Endodermal cell (in vitro differentiated cells): ENCODE measurements at regions not wholly inside any gene's neighbourhood (a gene's known extent, or its start where the extent isn't known, plus 50 kb on each side); places are given as distances from the start of the nearest gene placed in this dataset.

ENCODE experiments used
- DNase-seq: peaks from one replicate; pipeline ENCODE4 v3.0.0-alpha.2; 2017
- H3K27ac ChIP-seq: 2 replicates; pipeline ENCODE4 v1.5.1; 2013; ENCODE audit warnings: mild to moderate bottlenecking, low read depth, low read length, moderate library complexity
- H3K27me3 ChIP-seq: 2 replicates; pipeline ENCODE4 v1.6.1; 2013; ENCODE audit warnings: mild to moderate bottlenecking, low read length, moderate library complexity; ENCODE audit not compliant: insufficient read depth, control insufficient read depth, poor library complexity, severe bottlenecking
- H3K36me3 ChIP-seq: 2 replicates; pipeline ENCODE4 v1.7.0; 2013; ENCODE audit warnings: mild to moderate bottlenecking, low read length, moderate library complexity; ENCODE audit not compliant: control insufficient read depth, insufficient read depth
- H3K4me1 ChIP-seq: one replicate; pipeline ENCODE4 v1.7.0; 2013; ENCODE audit warnings: low read length; ENCODE audit not compliant: control insufficient read depth, insufficient read depth
- H3K4me3 ChIP-seq: 2 replicates; pipeline ENCODE4 v1.5.1; 2013; ENCODE audit warnings: mild to moderate bottlenecking, low read length, moderate library complexity
- H3K9ac ChIP-seq: 2 replicates; pipeline ENCODE4 v1.6.1; 2013; ENCODE audit warnings: mild to moderate bottlenecking, low read length, moderate library complexity; ENCODE audit not compliant: poor library complexity, severe bottlenecking; ENCODE audit errors: extremely low read depth
- H3K9me3 ChIP-seq: 2 replicates; pipeline ENCODE4 v1.6.1; 2013; ENCODE audit warnings: mild to moderate bottlenecking, low read length, moderate library complexity; ENCODE audit not compliant: control insufficient read depth
- H3K27ac Mint-ChIP-seq: 2 replicates; pipeline ENCODE4 v1.8.0; 2020; ENCODE audit warnings: mixed read lengths
- H3K27me3 Mint-ChIP-seq: 2 replicates; pipeline ENCODE4 v1.8.0; 2021; ENCODE audit warnings: mild to moderate bottlenecking, mixed read lengths; ENCODE audit not compliant: insufficient read depth
- H3K36me3 Mint-ChIP-seq: 2 replicates; pipeline ENCODE4 v1.8.0; 2020; ENCODE audit warnings: low read depth, mixed read lengths
- H3K4me1 Mint-ChIP-seq: 2 replicates; pipeline ENCODE4 v1.8.0; 2020; ENCODE audit warnings: mixed read lengths
- H3K4me3 Mint-ChIP-seq: 2 replicates; pipeline ENCODE4 v1.8.0; 2020; ENCODE audit warnings: mild to moderate bottlenecking, moderate library complexity, mixed read lengths
- H3K9me3 Mint-ChIP-seq: 2 replicates; pipeline ENCODE4 v1.8.0; 2020; ENCODE audit warnings: mild to moderate bottlenecking, mixed read lengths
- WGBS, 2 experiments: methylation state at CpG; one replicate each; pipeline versions ENCODE4 v1.1.5 to v1.1.7; 2013; ENCODE audit warnings: missing lambda C conversion rate in 2 of 2, mixed read lengths in 1 of 2; ENCODE audit not compliant: insufficient coverage in 1 of 2, insufficient read length in 1 of 2; 5-methylcytosine and 5-hydroxymethylcytosine counted together
- TF ChIP-seq, protein P1 (sequence below): fragments of 200-600 bp; sonication (generic); conservative IDR thresholded peaks from 2 replicates; pipeline ENCODE4 v1.5.0; 2021; ENCODE audit warnings: antibody characterized with exemption, mild to moderate bottlenecking

DNA sequence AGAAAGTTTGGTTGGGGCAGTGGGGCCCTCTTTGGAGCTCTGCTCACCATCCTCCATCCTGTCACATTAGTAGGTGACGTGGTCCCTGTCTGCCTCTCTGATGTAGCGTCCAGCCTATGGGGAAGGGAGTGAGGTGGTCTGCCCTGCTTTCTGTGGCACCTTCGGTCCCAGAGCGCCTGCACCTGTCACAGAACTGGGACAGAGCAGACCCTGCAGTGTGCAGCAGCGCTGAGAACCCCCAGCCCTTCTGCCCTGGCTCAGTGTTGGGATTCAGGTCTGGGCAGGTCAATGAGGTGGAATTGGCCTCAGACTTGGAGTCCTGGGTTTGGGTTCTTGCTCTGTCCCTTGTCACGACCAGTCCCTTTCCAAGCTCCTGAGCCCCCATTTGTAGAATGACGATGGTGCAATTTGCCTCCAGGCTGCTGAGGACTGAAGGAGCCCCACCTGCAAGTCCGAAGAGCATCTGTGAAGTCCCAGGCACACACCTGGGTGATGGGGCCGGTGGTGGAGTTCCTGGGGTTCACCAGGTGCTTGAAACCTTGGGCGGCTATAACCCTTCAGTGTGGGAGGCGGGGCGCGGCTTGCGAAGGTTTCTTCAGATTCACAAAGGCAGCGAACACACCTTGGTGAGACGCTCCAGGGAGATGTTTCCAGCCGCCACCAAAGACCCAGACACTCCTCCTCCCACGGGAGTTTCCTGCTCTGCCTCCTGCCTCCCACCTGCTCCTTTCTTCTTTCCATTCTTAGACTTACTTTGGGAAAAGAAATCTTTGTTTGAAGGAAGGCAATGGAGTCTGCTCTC lies 265.4 kb upstream of the HDAC4 start:
- H3K9me3 Mint-ChIP-seq, result no peaks in the 10 kb centered on the region
- 93 to 98% methylated on average over 8 to 18 of the region's 18 CpGs for WGBS, 2 experiments
- H3K4me3 ChIP-seq, result no peak overlapping the region
- TF ChIP-seq, protein P1, sequence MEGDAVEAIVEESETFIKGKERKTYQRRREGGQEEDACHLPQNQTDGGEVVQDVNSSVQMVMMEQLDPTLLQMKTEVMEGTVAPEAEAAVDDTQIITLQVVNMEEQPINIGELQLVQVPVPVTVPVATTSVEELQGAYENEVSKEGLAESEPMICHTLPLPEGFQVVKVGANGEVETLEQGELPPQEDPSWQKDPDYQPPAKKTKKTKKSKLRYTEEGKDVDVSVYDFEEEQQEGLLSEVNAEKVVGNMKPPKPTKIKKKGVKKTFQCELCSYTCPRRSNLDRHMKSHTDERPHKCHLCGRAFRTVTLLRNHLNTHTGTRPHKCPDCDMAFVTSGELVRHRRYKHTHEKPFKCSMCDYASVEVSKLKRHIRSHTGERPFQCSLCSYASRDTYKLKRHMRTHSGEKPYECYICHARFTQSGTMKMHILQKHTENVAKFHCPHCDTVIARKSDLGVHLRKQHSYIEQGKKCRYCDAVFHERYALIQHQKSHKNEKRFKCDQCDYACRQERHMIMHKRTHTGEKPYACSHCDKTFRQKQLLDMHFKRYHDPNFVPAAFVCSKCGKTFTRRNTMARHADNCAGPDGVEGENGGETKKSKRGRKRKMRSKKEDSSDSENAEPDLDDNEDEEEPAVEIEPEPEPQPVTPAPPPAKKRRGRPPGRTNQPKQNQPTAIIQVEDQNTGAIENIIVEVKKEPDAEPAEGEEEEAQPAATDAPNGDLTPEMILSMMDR, result no peak
- H3K9me3 ChIP-seq, result no peaks in the 10 kb centered on the region
- H3K4me1 ChIP-seq, result no peaks in the 10 kb centered on the region
- H3K36me3 ChIP-seq, result no peaks in the 10 kb centered on the region
- H3K27ac ChIP-seq, result no peak overlapping the region
- no peaks in the 10 kb centered on the region for H3K27me3 ChIP-seq
- H3K27ac Mint-ChIP-seq, result no peak overlapping the region
- peaks cover 6% of the 10 kb centered on the region for H3K4me1 Mint-ChIP-seq
- no peaks in the 10 kb centered on the region for H3K27me3 Mint-ChIP-seq
- no peak overlapping the region for H3K9ac ChIP-seq
- DNase-seq, result no peak
- H3K36me3 Mint-ChIP-seq, result no peaks in the 10 kb centered on the region
- no peak overlapping the region for H3K4me3 Mint-ChIP-seq

DNA sequence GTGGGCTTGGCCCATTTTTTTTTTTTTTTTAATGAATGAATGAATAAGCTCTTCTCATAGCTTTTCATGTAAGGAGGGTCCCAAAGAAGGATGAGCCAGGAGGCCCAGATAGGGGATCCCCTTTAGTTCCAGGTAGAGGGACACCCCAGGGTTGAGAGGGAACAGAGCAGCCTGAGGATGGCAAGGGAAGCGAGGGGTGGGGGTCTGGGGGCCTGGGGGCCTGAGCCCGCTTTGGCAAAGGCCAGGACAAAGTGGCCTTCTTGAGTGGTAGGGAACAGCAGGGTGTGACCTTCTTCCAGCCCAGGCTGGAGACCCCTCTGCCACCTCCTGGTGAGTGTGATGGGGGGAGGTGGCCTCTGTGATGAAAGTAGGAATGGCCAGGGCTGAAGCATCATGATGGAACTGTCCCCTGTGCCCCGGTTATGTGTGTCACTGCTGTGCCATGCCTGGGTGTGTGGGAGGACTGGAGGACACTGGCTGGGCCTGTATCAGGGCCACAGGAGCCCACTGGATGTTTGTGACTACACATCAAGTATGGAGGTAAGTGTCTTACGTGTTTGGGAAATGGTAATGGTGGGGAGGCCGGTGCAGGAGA lies 263.5 kb upstream of the HDAC4 start:
- Mint-ChIP-seq H3K9me3 (no peaks in the 10 kb centered on the region), H3K4me3 (no peak overlapping the region), H3K27me3 (peaks cover 1% of the 10 kb centered on the region), H3K4me1 (peaks cover 8% of the 10 kb centered on the region), H3K36me3 (no peaks in the 10 kb centered on the region), H3K27ac (no peak overlapping the region)
- no peak for DNase-seq
- TF ChIP-seq, protein P1, result no peak
- Histone ChIP-seq H3K4me1 (no peaks in the 10 kb centered on the region), H3K4me3 (no peak overlapping the region), H3K9me3 (no peaks in the 10 kb centered on the region), H3K27ac (no peak overlapping the region), H3K9ac (no peak overlapping the region), H3K27me3 (no peaks in the 10 kb centered on the region), H3K36me3 (no peaks in the 10 kb centered on the region)
- WGBS, 2 experiments, result 90 to 100% methylated on average over 1 to 5 of the region's 5 CpGs

DNA sequence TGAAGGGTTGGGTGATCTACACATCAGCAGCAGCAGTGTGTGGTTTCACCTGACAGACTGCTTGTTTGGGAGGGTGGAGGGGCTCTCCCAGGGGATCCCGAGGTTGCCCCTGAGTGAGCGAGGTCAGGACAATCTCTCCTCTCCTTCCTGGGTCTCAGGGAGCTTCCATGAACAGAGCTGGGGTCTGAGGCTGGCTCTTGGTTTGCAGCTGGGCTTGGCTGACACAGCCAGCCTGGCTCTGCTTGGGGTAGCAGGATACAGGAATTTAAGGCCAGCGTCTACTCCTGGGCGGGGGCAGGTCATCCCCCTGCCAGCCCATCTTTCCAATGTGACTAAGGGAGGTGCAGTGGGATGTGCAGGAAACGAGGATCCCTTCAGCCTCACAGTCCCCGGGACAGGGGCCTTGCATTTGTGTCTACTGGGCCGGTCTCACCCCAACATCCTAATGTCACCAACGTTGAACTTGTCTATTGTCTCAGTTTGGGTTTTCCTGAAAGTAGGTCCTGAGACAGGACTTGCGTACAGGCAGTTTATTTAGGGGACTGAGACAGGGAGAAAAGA lies 262.6 kb upstream of the HDAC4 start:
- H3K9me3 Mint-ChIP-seq, result no peaks in the 10 kb centered on the region
- H3K4me1 Mint-ChIP-seq, result peaks cover 8% of the 10 kb centered on the region
- Histone ChIP-seq H3K27ac (no peak overlapping the region), H3K27me3 (no peaks in the 10 kb centered on the region), H3K9me3 (no peaks in the 10 kb centered on the region), H3K4me1 (no peaks in the 10 kb centered on the region), H3K4me3 (no peak overlapping the region), H3K36me3 (no peaks in the 10 kb centered on the region), H3K9ac (no peak overlapping the region)
- no peak overlapping the region for H3K4me3 Mint-ChIP-seq
- no peak for DNase-seq
- TF ChIP-seq, protein P1, result no peak
- H3K27me3 Mint-ChIP-seq, result peaks cover 1% of the 10 kb centered on the region
- 89 to 98% methylated on average over 5 to 9 of the region's 9 CpGs for WGBS, 2 experiments
- H3K36me3 Mint-ChIP-seq, result no peaks in the 10 kb centered on the region
- no peak overlapping the region for H3K27ac Mint-ChIP-seq
